MCF 10A (cell line): ENCODE measurements at regions not wholly inside any gene's neighbourhood (a gene's known extent, or its start where the extent isn't known, plus 50 kb on each side); places are given as distances from the start of the nearest gene placed in this dataset.

Experiments
- BruUV-seq: library from RNA; stranded (reverse); fragments of 400-500 nt; replicated peaks from 2 replicates; lab custom pipeline; 2021; lab: Mats Ljungman, UMichigan
- CTCF ChIA-PET: fragments of 300-600 bp; sonication (Branson Sonifier 250); formaldehyde crosslinking; extraction: SDS; loops from one replicate; lab custom pipeline; 2021; ENCODE audit warnings: antibody characterized with exemption, inconsistent platforms; lab: Yijun Ruan, JAX
- POLR2A ChIA-PET: fragments of 300-600, 350-650 bp; sonication (Branson Sonifier 250); formaldehyde crosslinking; extraction: SDS; loops from one replicate; lab custom pipeline; 2020; ENCODE audit warnings: antibody characterized with exemption, inconsistent platforms; lab: Yijun Ruan, JAX
- DNase-seq: peaks from one replicate; pipeline ENCODE4 v3.0.0-alpha.2; 2018; ENCODE audit not compliant: unreplicated experiment
- H3K27ac Mint-ChIP-seq: one replicate; pipeline ENCODE4 v1.8.0; 2022; ENCODE audit warnings: mild to moderate bottlenecking, low read depth, mixed read lengths; ENCODE audit not compliant: unreplicated experiment
- H3K27me3 Mint-ChIP-seq: one replicate; pipeline ENCODE4 v1.8.0; 2022; ENCODE audit warnings: mixed read lengths; ENCODE audit not compliant: insufficient read depth, unreplicated experiment
- H3K36me3 Mint-ChIP-seq: one replicate; pipeline ENCODE4 v1.8.0; 2022; ENCODE audit warnings: mild to moderate bottlenecking, moderate library complexity, mixed read lengths; ENCODE audit not compliant: insufficient read depth, unreplicated experiment
- H3K4me1 Mint-ChIP-seq: one replicate; pipeline ENCODE4 v1.8.0; 2022; ENCODE audit warnings: mixed read lengths; ENCODE audit not compliant: insufficient read depth, unreplicated experiment
- H3K4me3 Mint-ChIP-seq: one replicate; pipeline ENCODE4 v1.8.0; 2022; ENCODE audit warnings: mild to moderate bottlenecking, moderate library complexity, mixed read lengths; ENCODE audit not compliant: unreplicated experiment
- H3K9me3 Mint-ChIP-seq: one replicate; pipeline ENCODE4 v1.8.0; 2022; ENCODE audit warnings: mixed read lengths; ENCODE audit not compliant: unreplicated experiment
- intact Hi-C: fragments of 100-400 bp; cut with micrococcal nuclease; formaldehyde crosslinking; loops from 2 replicates; pipeline ENCODE4 v1.14.1; 2022
- TF ChIP-seq, protein P1 (sequence below): fragments of 200-600 bp; IDR thresholded peaks from one replicate; pipeline ENCODE4 v1.8.0; 2022; ENCODE audit warnings: antibody characterized with exemption, mild to moderate bottlenecking; ENCODE audit not compliant: unreplicated experiment

DNA sequence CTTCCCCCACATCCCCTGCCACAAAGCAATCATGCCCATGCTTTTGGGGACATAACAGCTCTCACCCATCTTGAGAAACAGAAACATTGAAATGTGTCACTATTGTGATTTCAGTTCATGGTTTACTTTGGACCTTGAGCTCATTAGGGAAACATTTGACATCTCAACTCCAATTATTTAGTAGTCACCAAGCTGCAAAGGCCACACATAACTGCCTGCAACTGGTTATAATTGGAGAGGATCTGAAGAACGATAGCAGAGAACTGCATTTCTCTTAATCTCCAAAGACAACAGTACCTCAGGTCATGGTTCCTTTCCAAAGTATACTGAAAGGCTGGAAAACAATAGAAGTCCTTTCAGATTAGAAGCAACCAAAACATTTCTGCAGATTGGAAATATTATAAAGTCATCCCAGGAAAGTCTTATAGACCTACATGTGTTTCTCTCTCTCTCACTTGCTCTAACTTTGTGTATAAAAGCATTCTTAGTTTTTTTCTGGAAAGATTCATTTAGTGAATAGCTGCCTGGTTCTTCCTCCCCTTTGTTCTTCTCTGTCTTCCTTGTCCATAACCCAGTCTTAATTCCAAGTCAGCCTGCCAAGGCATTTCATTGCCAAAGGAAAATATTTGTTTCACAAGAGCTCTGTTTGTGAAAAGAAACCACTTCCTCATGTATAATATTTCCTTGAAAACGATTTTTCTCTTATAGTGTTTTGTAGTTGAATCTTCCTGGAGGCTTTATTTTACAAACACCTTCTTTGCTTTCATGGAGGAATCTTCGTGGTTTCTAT is 426.8 kb downstream of the ADGRL2 start:
- H3K27ac Mint-ChIP-seq = peak overlapping the region; percentile 24
- intact Hi-C loops = loop anchor here (5.0 kb wide), 1 partner anchor 150 kb away; no protein-coding TSS in a partner anchor
- TF ChIP-seq, protein P1, sequence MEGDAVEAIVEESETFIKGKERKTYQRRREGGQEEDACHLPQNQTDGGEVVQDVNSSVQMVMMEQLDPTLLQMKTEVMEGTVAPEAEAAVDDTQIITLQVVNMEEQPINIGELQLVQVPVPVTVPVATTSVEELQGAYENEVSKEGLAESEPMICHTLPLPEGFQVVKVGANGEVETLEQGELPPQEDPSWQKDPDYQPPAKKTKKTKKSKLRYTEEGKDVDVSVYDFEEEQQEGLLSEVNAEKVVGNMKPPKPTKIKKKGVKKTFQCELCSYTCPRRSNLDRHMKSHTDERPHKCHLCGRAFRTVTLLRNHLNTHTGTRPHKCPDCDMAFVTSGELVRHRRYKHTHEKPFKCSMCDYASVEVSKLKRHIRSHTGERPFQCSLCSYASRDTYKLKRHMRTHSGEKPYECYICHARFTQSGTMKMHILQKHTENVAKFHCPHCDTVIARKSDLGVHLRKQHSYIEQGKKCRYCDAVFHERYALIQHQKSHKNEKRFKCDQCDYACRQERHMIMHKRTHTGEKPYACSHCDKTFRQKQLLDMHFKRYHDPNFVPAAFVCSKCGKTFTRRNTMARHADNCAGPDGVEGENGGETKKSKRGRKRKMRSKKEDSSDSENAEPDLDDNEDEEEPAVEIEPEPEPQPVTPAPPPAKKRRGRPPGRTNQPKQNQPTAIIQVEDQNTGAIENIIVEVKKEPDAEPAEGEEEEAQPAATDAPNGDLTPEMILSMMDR = no peak
- no peak overlapping the region for H3K4me3 Mint-ChIP-seq
- no TSS peak for BruUV-seq
- H3K27me3 Mint-ChIP-seq = no peaks in the 10 kb centered on the region
- ChIA-PET POLR2A (interaction anchor here (0.6 to 1.6 kb wide), 4 partner anchors 9 to 311 kb away, joined by 3 to 7 read pairs (median 4); no protein-coding TSS in a partner anchor), CTCF (no interaction called here)
- no peaks in the 10 kb centered on the region for H3K36me3 Mint-ChIP-seq
- peaks cover 41% of the 10 kb centered on the region for H3K4me1 Mint-ChIP-seq
- peak; percentile 80 for DNase-seq
- no peaks in the 10 kb centered on the region for H3K9me3 Mint-ChIP-seq

DNA sequence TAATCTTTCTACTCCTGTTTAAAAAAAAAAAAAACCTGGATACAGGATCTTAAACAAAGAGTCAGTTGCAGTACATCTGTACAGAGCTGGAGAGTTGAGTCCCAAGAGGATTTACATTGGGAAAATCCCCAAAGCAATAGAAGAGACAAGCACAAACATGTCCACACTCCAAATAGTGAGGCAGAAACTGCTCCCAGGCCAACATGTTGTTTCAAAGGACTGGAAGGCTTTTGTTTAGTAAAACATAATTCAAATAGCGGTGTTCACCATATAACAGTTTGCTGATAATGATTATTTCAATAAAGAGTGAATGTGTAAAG is 425.4 kb downstream of the ADGRL2 start:
- POLR2A ChIA-PET = interaction anchor here (1.0 to 2.8 kb wide), 4 partner anchors 40 to 146 kb away, joined by 3 to 10 read pairs (median 6); no protein-coding TSS in a partner anchor
- CTCF ChIA-PET = no interaction called here
- H3K27me3 Mint-ChIP-seq = no peaks in the 10 kb centered on the region
- H3K9me3 Mint-ChIP-seq = no peaks in the 10 kb centered on the region
- intact Hi-C loops = loop anchor here (5.0 kb wide), 1 partner anchor 151 kb away; no protein-coding TSS in a partner anchor
- H3K4me3 Mint-ChIP-seq = no peak overlapping the region
- no TSS peak for BruUV-seq
- no peaks in the 10 kb centered on the region for H3K36me3 Mint-ChIP-seq
- DNase-seq = peak; percentile 91
- TF ChIP-seq, protein P1 = no peak
- peak overlapping the region; percentile 24 for H3K27ac Mint-ChIP-seq
- peaks cover 41% of the 10 kb centered on the region for H3K4me1 Mint-ChIP-seq

DNA sequence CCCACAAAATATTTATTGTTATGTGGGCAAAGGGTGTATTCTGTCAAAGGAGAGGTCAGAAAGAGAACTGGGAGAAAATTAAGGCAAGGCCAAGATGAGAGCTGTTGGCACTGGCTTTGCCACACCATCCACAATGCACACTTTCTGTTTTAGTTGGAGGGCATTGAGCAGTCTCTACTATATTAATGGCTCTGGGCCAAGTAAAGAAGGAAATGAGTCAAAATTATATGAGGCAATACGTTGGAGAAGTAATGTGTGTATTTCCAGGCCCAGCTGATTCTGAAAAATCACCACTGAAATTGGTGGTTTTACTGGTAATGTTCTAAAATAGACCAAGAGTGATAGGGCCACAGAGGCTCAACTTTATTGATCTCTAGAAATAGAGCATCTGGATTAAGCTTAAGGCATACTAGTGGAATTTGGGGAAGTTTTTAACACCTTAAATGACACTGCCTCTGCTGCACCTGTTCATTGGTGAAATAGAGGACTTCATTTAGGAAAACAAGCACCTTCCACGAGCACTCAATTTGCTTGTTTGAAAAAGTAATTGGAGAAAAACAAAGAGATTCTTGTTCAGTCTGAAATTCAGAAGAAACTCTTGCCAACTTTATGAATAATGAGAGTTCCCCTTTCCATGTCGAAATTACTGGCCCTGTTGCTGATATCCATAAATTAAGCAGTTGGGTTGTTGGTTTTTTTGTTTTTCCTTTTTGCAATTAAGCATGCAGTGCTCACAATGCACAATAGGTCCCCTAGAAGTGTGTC is 424.9 kb downstream of the ADGRL2 start:
- H3K9me3 Mint-ChIP-seq = no peaks in the 10 kb centered on the region
- no peaks in the 10 kb centered on the region for H3K27me3 Mint-ChIP-seq
- DNase-seq = peak; percentile 92
- intact Hi-C loops = loop anchor here (5.0 kb wide), 1 partner anchor 152 kb away; no protein-coding TSS in a partner anchor
- POLR2A ChIA-PET = interaction anchor here (0.7 to 2.8 kb wide), 11 partner anchors 16 to 647 kb away, joined by 3 to 10 read pairs (median 3); no protein-coding TSS in a partner anchor
- H3K4me3 Mint-ChIP-seq = no peak overlapping the region
- H3K27ac Mint-ChIP-seq = peak overlapping the region; percentile 24
- peaks cover 41% of the 10 kb centered on the region for H3K4me1 Mint-ChIP-seq
- no TSS peak for BruUV-seq
- CTCF ChIA-PET = interaction anchor here (0.7 kb wide), 1 partner anchor 79 kb away, joined by 4 read pairs; no protein-coding TSS in a partner anchor
- TF ChIP-seq, protein P1 = no peak
- no peaks in the 10 kb centered on the region for H3K36me3 Mint-ChIP-seq

DNA sequence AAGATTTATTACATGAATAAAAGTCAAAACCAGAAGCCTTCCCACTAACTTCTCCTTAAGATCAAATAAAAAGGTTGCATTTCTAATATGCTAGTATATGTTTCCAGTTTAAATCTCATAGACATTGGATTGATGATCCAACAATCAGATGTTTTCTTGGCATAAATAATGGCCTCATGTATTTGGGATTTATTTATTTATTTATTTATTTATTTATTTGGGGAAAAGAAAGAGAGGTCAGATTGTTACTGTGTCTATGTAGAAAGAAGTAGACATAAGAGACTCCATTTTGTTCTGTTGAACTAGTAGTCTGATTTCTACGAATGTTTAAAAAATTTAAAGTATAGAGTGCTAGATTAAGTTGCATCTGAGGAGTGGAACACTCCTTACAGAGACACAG is 422.4 kb downstream of the ADGRL2 start:
- H3K4me3 Mint-ChIP-seq = no peak overlapping the region
- TF ChIP-seq, protein P1 = no peak
- CTCF ChIA-PET = no interaction called here
- DNase-seq = no peak
- H3K36me3 Mint-ChIP-seq = no peaks in the 10 kb centered on the region
- POLR2A ChIA-PET = no interaction called here
- H3K27ac Mint-ChIP-seq = no peak overlapping the region
- no peaks in the 10 kb centered on the region for H3K9me3 Mint-ChIP-seq
- intact Hi-C loops = no loop called here
- H3K4me1 Mint-ChIP-seq = peaks cover 27% of the 10 kb centered on the region
- H3K27me3 Mint-ChIP-seq = no peaks in the 10 kb centered on the region
- no TSS peak for BruUV-seq
